ENCODE measurements at regions not wholly inside any gene's neighbourhood (a gene's known extent, or its start where the extent isn't known, plus 50 kb on each side); places are given as distances from the start of the nearest gene placed in this dataset.
A peak's percentile ranks its signal among the peaks of the same experiment; 100 is the strongest.

DNA sequence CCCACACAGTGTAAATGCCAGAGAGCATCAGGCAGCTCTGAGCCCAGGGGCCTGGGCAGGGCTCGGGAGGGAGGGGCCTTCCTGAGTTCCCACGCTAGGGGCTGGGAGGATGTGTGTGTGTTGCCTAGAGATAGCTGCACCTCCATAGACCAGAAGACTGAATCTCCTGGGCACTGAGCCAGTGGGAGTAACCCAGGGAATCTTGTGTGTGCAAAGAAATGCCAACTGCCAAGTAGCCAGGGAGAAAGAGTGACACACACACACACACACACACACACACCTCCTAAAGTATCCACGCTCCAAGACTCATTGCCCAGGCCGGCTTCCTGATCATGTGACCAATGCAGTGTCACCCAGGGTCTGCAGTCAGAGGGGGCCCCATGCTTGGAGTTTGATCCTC is 166.2 kb upstream of the RPL38 start:
- DNase-seq (ENCODE audit: unreplicated experiment): peak; percentile 71
- no TSS peak for BruUV-seq (replicated peaks)
- CTCF ChIA-PET: interaction anchor here (1.3 kb wide), 1 partner anchor 39 kb away, joined by 4 read pairs; no protein-coding TSS in a partner anchor
- H3K9me3 Mint-ChIP-seq (ENCODE audit: unreplicated experiment): no peaks in the 10 kb centered on the region
- H3K4me1 Mint-ChIP-seq (ENCODE audit: insufficient read depth, unreplicated experiment): peaks cover 5% of the 10 kb centered on the region
- H3K4me3 Mint-ChIP-seq (ENCODE audit: unreplicated experiment): no peak overlapping the region
- peaks cover 45% of the 10 kb centered on the region for H3K27me3 Mint-ChIP-seq (ENCODE audit: insufficient read depth, unreplicated experiment)
- TF ChIP-seq, protein P1, sequence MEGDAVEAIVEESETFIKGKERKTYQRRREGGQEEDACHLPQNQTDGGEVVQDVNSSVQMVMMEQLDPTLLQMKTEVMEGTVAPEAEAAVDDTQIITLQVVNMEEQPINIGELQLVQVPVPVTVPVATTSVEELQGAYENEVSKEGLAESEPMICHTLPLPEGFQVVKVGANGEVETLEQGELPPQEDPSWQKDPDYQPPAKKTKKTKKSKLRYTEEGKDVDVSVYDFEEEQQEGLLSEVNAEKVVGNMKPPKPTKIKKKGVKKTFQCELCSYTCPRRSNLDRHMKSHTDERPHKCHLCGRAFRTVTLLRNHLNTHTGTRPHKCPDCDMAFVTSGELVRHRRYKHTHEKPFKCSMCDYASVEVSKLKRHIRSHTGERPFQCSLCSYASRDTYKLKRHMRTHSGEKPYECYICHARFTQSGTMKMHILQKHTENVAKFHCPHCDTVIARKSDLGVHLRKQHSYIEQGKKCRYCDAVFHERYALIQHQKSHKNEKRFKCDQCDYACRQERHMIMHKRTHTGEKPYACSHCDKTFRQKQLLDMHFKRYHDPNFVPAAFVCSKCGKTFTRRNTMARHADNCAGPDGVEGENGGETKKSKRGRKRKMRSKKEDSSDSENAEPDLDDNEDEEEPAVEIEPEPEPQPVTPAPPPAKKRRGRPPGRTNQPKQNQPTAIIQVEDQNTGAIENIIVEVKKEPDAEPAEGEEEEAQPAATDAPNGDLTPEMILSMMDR (IDR thresholded peaks at IDR 0.05; ENCODE audit: unreplicated experiment): no peak
- H3K27ac Mint-ChIP-seq (ENCODE audit: low read depth, unreplicated experiment): no peak overlapping the region
- POLR2A ChIA-PET: no interaction called here
- H3K36me3 Mint-ChIP-seq (ENCODE audit: insufficient read depth, unreplicated experiment): no peaks in the 10 kb centered on the region
- intact Hi-C loops (cut with micrococcal nuclease): no loop called here

- intact Hi-C loops (cut with micrococcal nuclease): no loop called here
- TF ChIP-seq, protein P1 (IDR thresholded peaks at IDR 0.05; ENCODE audit: unreplicated experiment): no peak
- H3K27me3 Mint-ChIP-seq (ENCODE audit: insufficient read depth, unreplicated experiment): peaks cover 27% of the 10 kb centered on the region
- no peaks in the 10 kb centered on the region for H3K9me3 Mint-ChIP-seq (ENCODE audit: unreplicated experiment)
- H3K4me3 Mint-ChIP-seq (ENCODE audit: unreplicated experiment): no peak overlapping the region
- no peaks in the 10 kb centered on the region for H3K36me3 Mint-ChIP-seq (ENCODE audit: insufficient read depth, unreplicated experiment)
- ChIA-PET POLR2A (no interaction called here), CTCF (no interaction called here)
- H3K27ac Mint-ChIP-seq (ENCODE audit: low read depth, unreplicated experiment): no peak overlapping the region
- H3K4me1 Mint-ChIP-seq (ENCODE audit: insufficient read depth, unreplicated experiment): peaks cover 15% of the 10 kb centered on the region
- DNase-seq (ENCODE audit: unreplicated experiment): no peak
- BruUV-seq (replicated peaks): no TSS peak
Measured at GRCh38 chr17:74040291-74040690, 163.2 kb upstream of the RPL38 start.

GRCh38 chr17:74040729-74041128 is 162.7 kb upstream of the RPL38 start:
- DNase-seq (ENCODE audit: unreplicated experiment): no peak
- TF ChIP-seq, protein P1 (IDR thresholded peaks at IDR 0.05; ENCODE audit: unreplicated experiment): no peak
- BruUV-seq (replicated peaks): no TSS peak
- CTCF ChIA-PET: no interaction called here
- Mint-ChIP-seq H3K9me3 (ENCODE audit: unreplicated experiment) (no peaks in the 10 kb centered on the region), H3K27ac (ENCODE audit: low read depth, unreplicated experiment) (no peak overlapping the region), H3K27me3 (ENCODE audit: insufficient read depth, unreplicated experiment) (peaks cover 27% of the 10 kb centered on the region), H3K4me1 (ENCODE audit: insufficient read depth, unreplicated experiment) (peaks cover 15% of the 10 kb centered on the region), H3K4me3 (ENCODE audit: unreplicated experiment) (no peak overlapping the region), H3K36me3 (ENCODE audit: insufficient read depth, unreplicated experiment) (no peaks in the 10 kb centered on the region)
- POLR2A ChIA-PET: no interaction called here
- intact Hi-C loops (cut with micrococcal nuclease): no loop called here

DNA sequence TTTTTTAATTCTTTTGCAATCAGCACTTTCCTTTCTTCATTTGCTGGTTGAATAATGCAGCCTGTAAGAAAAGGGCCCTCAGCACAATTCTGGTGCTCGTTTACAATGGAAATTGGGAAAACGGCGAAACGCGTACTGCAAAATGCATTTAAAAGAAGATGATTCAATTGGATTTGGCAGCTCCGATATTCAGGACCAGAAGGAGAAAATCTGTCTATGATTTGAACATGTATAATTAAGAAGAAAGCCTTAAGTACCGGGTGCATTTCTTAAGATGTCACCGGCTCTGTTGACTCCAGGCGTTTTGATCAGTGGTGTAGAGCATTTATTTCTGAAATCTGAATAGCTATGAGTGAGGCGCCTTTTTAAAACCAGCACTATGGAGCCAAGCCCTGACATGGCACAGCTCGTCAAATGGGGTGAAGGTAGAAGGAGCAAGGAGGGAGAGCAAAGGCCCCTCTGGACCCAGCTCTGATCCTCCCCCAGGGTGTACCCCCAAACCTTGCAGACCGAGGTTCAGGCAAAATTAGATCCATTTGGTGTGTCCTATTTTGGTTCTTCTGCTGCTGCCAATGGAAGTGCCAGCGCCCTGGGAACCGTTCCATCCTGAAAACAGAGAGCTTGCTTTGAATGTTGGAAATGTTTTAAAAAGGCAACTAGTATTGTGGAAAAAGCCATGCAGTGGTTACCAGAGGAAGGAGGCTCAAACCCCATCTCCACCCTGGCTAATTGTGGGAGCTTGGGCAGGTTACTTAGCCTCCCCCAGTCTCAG is 161.4 kb upstream of the RPL38 start:
- TF ChIP-seq, protein P1 (IDR thresholded peaks at IDR 0.05; ENCODE audit: unreplicated experiment): no peak
- peak overlapping the region; percentile 49 for H3K27ac Mint-ChIP-seq (ENCODE audit: low read depth, unreplicated experiment)
- DNase-seq (ENCODE audit: unreplicated experiment): no peak
- H3K27me3 Mint-ChIP-seq (ENCODE audit: insufficient read depth, unreplicated experiment): peaks cover 27% of the 10 kb centered on the region
- intact Hi-C loops (cut with micrococcal nuclease): no loop called here
- peaks cover 14% of the 10 kb centered on the region for H3K4me1 Mint-ChIP-seq (ENCODE audit: insufficient read depth, unreplicated experiment)
- ChIA-PET CTCF (interaction anchor here (0.5 to 1.1 kb wide), 5 partner anchors 17 to 1018 kb away, joined by 3 to 5 read pairs (median 3); no protein-coding TSS in a partner anchor), POLR2A (interaction anchor here (1.0 to 1.2 kb wide), 2 partner anchors 216 to 247 kb away, joined by 3 to 4 read pairs; no protein-coding TSS in a partner anchor)
- no TSS peak for BruUV-seq (replicated peaks)
- H3K36me3 Mint-ChIP-seq (ENCODE audit: insufficient read depth, unreplicated experiment): no peaks in the 10 kb centered on the region
- H3K9me3 Mint-ChIP-seq (ENCODE audit: unreplicated experiment): no peaks in the 10 kb centered on the region
- no peak overlapping the region for H3K4me3 Mint-ChIP-seq (ENCODE audit: unreplicated experiment)
